MV-4-11 (cell line): ENCODE measurements at regions not wholly inside any gene's neighbourhood (a gene's known extent, or its start where the extent isn't known, plus 50 kb on each side); places are given as distances from the start of the nearest gene placed in this dataset.
A peak's percentile ranks its signal among the peaks of the same experiment; 100 is the strongest.
"Not testable (repeated sequence)": the region's sequence is repeated elsewhere in the genome, so short reads cannot be mapped to it uniquely, and the experiment has no call there.

Source experiments
- DNase-seq: peaks from one replicate; lab custom pipeline; 2025; lab: John Stamatoyannopoulos, UW

DNA sequence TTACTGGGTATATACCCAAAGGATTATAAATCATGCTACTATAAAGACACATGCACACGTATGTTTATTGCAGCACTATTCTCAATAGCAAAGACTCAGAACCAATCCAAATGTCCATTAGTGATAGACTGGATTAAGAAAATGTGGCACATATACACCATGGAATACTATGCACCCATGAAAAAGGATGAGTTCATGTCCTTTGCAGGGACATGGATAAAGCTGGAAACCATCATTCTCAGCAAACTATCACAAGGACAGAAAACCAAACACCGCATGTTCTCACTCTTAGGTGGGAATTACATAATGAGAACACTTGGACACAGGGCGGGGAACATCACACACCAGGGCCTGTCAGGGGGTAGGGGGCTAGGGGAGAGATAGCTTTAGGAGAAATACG is 186.1 kb upstream of the FTMT start:
- not testable (repeated sequence) for DNase-seq

DNA sequence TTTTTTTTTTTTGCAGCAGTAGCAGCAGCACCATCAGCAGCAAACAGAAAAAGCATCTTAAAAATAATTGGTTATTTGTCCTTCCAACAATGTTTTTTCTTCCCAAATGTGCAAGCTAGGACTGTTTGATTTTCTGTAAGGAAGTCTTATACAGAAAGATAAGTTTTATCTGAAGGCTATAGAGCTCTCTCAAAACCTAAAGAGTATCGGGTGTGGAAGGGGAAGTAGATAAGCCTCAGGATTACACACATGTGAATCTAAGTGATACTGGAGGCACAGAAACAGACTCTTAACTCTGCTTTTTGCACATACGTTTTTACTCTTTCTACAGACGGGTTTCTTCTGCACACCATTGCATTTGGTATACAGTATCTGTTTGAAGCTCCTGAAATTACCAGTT is 184.4 kb upstream of the FTMT start:
- DNase-seq: peak; percentile 17

DNA sequence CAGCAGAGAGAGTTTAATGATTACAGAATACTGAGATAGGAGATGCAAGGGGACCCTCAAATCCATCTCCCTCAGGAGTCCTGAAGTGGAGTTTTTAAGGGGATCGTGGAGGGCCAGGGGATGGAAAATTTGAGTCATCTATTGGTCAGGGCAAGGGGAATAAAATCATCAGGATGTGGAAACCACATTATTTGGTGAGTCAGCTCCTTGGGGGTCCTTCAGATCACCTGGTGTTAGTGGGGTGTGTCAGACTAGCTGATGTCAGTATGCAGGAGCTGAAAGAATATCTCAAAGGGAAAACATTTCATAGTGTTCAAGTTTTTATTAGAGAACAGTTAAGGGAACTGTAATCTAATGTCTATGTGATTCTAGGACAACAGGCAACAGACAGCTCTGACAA is 183.0 kb upstream of the FTMT start:
- DNase-seq: no peak

DNA sequence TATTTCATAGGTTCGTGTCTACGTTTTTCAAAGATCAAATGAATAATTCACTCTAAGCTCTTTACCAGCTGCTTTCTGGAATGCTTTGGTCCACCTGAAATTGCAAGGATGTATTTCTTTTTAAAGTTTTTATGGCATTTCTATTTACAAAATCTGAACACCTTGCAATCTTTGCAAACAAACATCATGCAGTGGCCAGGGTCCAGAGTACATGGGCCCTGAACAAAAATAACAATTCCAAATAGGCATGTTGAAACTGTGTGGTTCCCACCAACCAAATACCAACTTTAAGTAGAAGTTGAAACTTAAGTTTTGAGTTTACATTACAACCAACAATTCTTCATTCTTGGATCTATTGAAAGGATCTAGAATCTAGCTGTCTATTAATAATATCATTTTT is 180.1 kb upstream of the FTMT start:
- no peak for DNase-seq

DNA sequence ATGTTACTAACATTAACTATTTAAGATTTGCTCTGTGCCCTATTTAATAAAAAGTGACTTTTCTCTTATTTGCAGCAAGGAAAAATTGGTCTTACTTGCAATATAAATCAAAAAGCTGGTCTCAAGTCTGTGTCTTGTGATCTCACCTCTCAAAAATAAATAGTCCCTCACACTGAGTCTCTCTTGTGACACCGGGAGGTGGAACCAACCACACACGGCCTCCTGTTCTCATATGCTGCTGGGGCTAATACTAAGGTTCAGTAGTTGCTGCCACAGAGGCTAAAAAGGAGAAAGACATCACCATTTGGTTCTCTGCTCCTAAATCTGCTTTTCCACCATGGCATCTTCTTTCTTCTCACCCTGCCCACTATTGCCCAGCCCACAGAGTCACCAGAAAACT is 175.8 kb upstream of the FTMT start:
- DNase-seq: no peak

DNA sequence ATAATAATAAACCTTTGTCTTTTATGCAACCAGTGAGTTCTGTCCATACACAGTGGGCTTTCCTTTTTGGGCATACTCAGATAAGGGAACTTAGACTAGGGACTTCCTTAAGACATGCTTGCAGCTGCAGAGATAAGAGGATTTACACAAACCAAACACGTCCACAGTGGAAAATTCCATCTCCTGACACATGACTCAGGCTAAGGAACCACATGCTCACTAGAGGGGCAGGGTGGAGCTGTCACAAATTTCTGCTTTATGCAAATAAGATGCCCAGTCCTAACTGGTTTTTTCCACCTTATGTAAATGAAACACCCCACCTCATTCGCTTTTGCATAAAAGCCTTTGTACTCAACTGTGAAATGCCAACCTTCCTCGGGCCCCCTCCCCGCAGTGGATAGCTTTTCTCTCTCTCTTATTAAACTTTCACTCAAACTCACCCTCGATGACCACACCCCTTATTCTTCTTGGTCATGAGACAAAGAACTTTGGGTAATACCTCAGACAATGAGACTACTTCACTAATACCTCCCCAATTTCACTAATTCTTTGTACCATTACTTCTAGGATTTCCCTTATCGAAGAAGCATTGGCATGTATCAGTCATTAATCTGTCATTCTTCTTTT is 170.3 kb upstream of the FTMT start:
- peak; percentile 9 for DNase-seq

DNA sequence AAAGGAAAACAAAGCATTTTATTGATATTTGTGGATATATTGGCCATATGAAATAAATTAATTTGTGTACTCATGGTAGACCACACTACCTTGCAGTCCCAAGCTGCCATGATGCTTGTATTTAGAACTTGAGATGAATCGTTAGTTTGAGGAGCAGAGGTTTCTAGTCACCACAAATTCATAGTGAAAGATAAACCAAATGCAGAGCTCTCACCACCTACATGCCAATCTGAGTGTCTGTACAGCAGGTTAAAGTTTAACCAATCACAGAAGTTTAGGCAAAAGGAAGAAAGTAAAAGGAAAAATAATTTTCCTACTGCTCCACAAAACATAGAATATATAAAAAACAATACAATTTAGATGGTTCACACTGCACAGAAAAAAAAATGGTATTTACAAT is 163.6 kb upstream of the FTMT start:
- DNase-seq: no peak

DNA sequence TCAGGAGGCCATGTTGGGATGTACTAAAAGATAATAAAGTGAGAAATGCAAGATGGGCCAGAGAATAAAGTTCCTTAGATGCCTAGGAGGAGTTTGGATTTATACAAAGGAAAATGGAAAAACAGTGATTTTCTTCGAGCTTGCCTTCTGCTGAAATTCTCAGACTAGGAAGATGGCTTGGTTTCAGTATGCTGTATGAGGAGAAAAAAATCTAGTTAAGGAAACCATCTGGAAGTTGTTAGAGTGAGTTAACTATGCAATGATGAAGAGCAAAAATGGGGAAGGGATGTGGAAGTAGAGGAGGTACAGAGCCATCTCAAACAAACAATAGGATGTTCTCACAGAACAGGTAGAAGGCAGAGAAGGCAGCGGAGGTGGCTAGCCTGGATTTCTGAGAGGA is 162.9 kb upstream of the FTMT start:
- DNase-seq: no peak

DNA sequence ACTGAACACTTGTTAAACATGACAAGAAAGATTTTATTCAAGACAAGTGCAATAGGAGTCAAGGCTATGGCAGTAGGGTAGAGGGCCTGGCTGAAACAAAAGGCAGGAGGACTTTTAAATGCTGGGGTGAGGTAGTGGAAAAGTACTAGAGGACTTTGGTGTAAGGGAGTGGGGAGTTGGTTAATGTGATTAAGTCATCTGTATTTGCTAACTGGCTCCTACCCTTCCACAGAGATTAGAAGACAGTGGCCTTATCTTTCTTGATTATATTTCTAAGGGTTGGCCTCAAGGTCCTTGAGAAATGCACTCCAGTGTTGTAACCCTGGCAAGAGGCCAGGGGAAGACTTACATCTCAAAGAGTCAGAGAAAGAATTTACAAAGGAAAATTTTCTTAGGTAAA is 160.2 kb upstream of the FTMT start:
- no peak for DNase-seq

DNA sequence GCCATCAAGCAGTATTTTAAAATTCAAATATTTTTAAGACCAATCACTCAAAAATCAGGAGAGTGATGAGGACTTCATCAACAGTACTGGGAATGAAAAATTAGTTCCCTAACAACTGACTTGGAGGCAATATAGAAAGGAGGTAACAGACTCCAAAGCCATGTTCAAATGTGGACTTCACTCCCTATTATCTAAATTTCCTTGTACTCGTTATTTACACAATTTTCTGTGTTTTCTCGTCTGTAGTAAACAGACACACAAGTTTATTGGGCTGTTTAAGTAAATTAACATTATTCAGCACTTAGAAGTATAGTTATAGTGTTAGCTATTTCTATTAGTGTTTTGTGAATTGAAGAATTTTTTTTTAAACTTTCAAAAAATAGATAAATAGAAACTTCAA is 159.5 kb upstream of the FTMT start:
- DNase-seq: no peak

DNA sequence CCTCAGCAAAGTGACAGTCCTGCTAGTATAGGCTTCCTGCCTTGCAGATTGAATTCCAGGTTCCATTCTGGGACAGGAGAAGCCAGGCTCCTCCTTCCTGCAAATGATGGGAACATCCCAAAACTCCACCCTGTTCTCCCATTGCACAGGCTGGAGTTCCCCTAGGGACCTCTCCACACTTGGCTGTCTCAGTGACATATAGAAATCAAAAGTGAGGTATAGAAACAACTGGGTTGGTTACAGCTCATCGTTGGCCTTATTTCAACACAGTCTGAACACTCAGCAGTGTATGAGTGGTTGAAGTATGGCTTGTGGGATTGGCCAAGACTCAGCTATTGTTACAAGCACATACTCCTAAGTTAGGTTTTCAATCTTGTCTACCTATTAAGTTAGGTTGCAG is 157.8 kb upstream of the FTMT start:
- no peak for DNase-seq

DNA sequence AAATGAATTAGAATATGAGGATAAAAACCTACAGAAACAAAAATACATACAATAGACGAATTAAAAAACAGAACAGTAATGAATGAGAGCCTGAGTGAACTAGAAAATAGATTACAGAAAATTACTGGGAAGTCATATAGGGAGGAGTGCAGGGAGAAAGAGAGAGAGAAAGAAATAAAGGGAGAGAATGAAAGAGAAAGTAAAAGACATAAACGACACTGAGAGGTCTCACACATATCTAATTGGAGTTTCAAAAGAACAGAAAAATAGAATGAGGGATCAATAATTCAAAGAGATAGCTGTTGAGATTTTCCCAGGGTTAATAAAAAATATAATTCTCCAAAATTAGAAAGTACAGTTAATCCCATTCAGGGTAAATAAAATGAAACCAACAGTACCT is 156.4 kb upstream of the FTMT start:
- DNase-seq: no peak

DNA sequence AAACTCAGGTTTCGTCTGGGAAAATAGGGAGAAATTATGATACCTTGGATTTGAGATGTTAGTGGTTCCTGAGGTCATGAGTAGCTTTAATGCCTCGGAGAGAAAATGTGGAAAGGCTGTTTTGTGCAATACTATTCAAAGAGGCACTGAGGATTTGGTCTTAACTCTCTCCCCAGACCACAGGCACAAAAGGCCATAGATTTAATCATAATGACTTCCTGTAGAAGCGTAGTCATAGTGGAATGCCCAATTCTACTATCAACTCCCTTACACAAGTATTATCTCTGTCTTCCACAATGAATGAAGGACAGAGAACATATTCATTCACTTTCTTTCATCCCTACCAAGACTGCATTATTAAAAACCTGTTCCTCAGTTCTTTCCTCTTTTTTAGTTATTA is 153.0 kb upstream of the FTMT start:
- no peak for DNase-seq

DNA sequence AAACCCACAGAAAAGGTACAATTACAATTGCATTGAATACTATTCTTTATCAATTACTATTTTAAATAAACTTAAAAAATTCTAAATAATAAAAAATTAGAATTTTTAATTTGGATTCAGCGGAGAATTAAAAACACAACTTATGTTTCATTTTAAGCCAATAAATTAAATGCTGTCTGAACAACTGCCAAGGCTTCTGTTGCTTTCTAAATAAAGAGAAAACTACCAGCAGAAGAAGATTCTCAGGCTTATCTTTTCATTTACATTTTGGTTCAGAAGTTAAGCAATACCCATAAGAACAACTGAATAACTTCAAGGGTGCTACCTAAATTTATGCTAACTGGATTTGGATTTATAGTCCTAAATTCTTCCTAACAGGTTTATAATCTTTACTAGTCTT is 150.0 kb upstream of the FTMT start:
- DNase-seq: no peak

DNA sequence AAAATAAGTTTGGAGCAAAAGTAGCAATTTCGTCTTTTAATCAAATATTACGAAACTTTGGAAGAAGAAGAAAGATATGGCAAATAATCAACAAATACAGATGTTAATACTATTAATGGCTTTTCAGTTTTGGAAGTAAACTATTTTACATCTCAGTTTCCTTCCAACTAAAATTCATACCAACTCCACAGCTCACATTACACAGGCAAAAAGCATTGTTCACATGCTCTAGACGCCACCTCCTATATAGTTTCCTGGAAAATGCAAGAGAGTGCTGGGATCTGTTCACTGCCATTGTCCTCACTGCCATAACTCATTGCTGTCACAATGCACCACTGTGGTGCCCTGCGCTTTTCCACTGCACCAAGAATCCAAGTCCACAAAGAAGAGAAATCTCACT is 149.0 kb upstream of the FTMT start:
- no peak for DNase-seq

DNA sequence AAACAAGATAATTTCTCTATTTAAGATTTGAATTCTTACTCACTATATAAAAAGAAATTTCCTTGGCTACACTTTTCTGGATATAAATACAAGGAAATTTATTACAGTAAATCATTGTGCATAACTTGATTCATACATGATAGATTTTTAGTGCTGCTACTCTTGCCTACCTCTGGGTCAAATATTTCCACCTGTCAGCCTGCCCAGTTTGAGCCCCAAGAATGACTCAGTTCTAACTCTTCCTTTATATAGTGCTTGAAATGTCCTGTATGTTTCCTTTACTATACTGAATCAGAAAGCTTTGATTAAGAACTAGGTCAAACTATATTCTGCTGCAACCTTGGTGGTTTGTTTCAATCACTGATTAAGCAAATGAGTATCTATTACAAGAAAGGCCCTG is 147.4 kb upstream of the FTMT start:
- DNase-seq: no peak

DNA sequence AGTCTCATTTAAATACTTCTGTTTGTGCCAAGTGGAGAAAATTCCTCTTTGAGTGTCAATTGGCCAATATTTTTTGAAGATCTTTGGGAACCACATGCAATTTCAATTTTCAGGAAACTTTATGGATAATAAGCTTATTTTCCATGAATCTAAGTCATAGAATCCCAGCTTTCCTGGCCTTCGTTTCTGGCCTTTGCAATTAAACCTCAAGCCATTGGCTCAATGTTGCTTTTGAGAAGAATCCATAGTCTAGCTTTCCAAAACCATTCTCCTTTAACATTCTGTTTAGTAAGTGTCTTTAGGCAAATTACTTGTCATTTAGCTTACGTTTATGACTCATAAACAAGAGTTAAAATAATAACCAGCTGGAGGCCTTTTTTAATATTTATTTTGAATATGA is 145.0 kb upstream of the FTMT start:
- no peak for DNase-seq

DNA sequence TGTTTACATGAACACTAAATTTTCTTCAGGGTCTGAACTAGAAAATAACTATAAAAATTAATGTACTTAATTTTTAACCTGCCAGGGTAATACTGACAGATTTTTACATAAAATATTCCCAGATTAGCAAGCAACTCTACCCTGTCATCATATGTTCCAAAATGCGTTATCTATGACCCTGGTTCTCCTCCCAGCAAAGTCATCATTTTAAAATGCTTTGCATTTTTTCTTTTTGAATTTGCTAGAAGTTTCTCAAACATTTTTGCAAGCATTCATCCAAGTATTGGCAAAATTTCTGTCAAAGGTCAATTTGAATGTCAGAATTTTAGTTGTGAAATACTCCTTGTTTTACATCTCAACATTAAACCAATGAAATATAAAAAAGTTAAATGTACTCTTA is 144.5 kb upstream of the FTMT start:
- no peak for DNase-seq

DNA sequence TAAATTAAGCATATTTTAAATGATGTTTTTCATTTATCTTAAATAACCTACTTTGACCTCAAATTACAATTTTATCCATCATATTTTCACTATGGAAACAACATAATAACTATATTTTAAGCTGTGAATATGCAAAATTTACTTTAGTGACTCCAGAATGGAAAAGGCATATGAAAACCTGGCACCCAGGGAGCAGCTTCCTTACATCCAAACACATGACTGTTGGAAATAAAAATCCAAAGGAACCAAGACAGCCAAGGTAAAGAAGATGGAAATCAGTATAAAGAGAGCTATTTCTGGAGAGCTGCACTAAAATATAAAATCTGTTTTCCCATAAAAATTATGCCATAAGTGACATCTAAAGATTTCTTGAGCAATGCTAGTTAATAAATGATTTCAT is 140.3 kb upstream of the FTMT start:
- no peak for DNase-seq

DNA sequence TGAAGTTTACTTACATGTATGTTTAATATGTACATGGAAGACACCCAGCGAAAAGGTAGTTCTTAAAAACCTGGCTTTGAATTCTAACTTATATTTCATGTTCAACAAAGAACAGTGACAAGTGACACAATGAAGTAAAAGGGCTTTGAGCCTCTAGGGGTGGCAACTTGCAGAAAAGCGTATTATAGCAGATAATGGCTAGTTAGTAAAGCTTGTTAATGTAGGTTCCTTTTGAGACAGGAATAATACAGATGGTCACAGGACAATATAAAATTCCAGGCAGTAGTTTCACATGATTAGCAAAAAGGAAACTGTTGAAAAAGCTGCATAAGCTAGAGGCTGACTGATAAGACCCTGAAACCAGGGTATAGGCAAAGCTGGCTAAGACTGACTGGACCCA is 132.4 kb upstream of the FTMT start:
- no peak for DNase-seq

DNA sequence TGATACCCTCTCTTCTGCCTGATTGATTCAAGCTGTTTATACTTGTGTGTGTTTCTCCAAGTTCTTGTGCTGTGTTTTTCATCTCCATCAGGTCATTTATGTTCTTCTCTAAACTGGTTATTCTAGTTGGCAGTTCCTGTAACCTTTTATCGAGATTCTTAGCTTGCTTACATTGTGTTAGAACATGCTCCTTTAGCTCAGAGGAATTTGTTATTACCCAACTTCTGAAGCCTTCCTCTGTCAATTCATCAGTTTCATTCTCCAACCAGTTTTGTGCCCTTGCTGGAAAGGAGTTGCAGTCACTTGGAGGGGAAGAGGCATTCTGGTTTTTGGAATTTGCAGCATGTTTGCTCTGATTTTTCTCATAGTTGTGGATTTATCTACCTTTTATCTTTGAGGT is 126.2 kb upstream of the FTMT start:
- no peak for DNase-seq

DNA sequence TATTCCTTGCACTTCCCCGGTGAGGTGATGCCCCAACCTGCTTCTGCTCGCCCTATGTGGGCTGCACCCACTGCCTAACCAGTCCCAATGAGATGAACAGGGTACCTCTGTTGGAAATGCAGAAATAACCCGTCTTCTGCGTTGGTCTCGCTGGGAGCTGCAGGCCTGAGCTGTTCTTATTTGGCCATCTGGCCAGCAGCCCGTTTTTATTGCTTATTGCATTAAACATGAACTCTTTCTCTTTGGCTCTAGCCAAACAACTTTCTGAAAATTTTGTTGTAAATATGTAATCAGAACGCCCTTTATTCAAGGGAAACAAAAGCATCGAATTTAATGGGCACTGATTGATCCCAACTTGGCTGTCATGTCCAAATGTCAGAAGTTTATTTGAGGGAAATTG is 124.7 kb upstream of the FTMT start:
- no peak for DNase-seq

DNA sequence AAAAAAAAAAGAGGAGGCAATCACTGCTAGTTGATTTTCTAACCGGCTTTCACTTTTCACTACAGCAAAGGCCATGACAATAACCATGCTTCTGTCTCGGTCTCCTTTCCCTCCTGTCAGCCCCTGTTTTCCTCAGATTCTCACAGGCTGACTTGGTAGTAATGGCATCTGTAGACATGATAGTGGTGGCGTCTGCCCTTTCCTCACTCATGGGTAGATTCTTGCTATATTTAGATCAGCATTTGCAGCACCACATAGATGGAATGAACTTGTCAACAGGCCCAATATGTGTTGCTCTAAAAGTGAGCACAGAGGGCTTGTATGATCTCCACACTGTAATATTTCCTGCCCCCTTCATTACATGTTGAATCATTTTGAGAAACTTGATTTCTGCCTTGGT is 120.3 kb upstream of the FTMT start:
- no peak for DNase-seq

DNA sequence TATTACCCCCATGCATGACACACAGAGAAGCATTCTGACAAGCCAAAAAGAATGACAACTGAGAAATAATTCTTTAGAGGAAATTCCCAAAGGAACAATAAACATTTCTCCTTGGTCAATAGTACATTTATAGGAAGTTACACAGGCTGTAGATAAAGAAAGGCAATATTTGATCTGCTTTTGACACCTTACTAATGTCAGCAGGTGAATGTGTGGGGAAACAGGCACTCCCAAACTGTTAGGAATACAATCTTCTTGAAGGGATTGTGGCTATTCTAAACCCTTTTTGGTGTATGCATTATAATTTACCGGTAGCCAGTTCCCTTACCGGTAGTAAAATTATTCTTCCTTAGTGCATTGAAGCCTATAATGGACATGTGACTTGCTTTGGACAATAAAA is 116.1 kb upstream of the FTMT start:
- no peak for DNase-seq

DNA sequence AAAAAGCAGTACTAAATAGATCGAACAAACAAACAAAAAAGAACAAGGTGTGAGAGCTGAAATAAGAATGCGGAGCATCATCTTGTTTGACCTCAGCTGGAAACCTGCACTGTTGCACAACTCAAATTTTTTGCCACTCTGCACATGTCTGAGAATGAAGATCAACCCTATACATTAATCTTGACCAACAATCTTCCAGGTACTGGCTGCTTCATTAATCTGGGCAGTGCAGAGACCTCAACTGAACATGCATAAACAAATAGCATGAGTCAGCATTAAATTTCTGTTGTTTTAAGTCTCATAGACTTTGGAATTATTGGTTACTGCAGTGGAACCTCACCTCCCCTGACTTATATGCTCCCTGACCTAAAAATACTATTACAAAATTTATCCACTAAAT is 114.6 kb upstream of the FTMT start:
- no peak for DNase-seq
